GM23338 (cell line): ENCODE measurements at regions not wholly inside any gene's neighbourhood (a gene's known extent, or its start where the extent isn't known, plus 50 kb on each side); places are given as distances from the start of the nearest gene placed in this dataset.

Experiments used
- ATAC-seq: fragments of 200-7000 bp; cut with Tn5 transposase; 3 replicates; pipeline ENCODE4 v1.9.1; 2020
- DNase-seq: peaks from one replicate; pipeline ENCODE4 v3.0.0-alpha.2; 2015; ENCODE audit warnings: low spot score
- H2AFZ ChIP-seq: fragments of 200-600 bp; sonication (generic); 2 replicates; pipeline ENCODE4 v1.8.0; 2016; ENCODE audit warnings: antibody characterized with exemption, mild to moderate bottlenecking, moderate library complexity
- H3F3A ChIP-seq: fragments of 200-600 bp; sonication (generic); replicated peaks from 2 replicates; pipeline ENCODE4 v1.8.0; 2017; ENCODE audit warnings: antibody characterized with exemption, mixed run types, low read depth
- H3K27ac ChIP-seq: fragments of 200-600 bp; sonication (generic); 2 replicates; pipeline ENCODE4 v1.6.1; 2016; ENCODE audit warnings: low read depth
- H3K27me3 ChIP-seq: fragments of 200-600 bp; sonication (generic); 2 replicates; pipeline ENCODE4 v1.8.0; 2016; ENCODE audit warnings: mild to moderate bottlenecking, mixed run types, moderate library complexity; ENCODE audit not compliant: insufficient read depth
- H3K36me3 ChIP-seq: fragments of 200-600 bp; sonication (generic); 2 replicates; pipeline ENCODE4 v1.8.0; 2016; ENCODE audit warnings: mild to moderate bottlenecking; ENCODE audit not compliant: insufficient read depth
- H3K4me1 ChIP-seq: fragments of 200-600 bp; sonication (generic); 2 replicates; pipeline ENCODE4 v1.8.0; 2016; ENCODE audit warnings: mild to moderate bottlenecking, moderate library complexity; ENCODE audit not compliant: insufficient read depth
- H3K4me2 ChIP-seq: fragments of 200-600 bp; sonication (generic); 2 replicates; pipeline ENCODE4 v1.7.1; 2017; ENCODE audit warnings: mixed run types
- H3K4me3 ChIP-seq: fragments of 200-600 bp; sonication (generic); 2 replicates; pipeline ENCODE4 v1.6.1; 2016; ENCODE audit warnings: mixed run types
- H3K79me2 ChIP-seq: fragments of 200-600 bp; sonication (generic); replicated peaks from 2 replicates; pipeline ENCODE4 v1.8.0; 2017; ENCODE audit warnings: mild to moderate bottlenecking; ENCODE audit not compliant: insufficient read depth
- H3K9me2 ChIP-seq: fragments of 200-600 bp; sonication (generic); 2 replicates; pipeline ENCODE4 v1.8.0; 2017; ENCODE audit not compliant: insufficient read depth
- H4K20me1 ChIP-seq: fragments of 200-600 bp; sonication (generic); replicated peaks from 2 replicates; pipeline ENCODE4 v1.8.0; 2017; ENCODE audit warnings: mild to moderate bottlenecking; ENCODE audit not compliant: insufficient read depth
- H3K27ac Mint-ChIP-seq: 2 replicates; pipeline ENCODE4 v1.8.0; 2020; ENCODE audit warnings: inconsistent platforms, mild to moderate bottlenecking, moderate library complexity, mixed read lengths
- H3K27me3 Mint-ChIP-seq: 3 replicates; pipeline ENCODE4 v1.8.0; 2022; ENCODE audit warnings: low read depth, mild to moderate bottlenecking, moderate library complexity, mixed read lengths, inconsistent platforms; ENCODE audit not compliant: insufficient read depth, poor library complexity
- H3K36me3 Mint-ChIP-seq: 3 replicates; pipeline ENCODE4 v1.8.0; 2021; ENCODE audit warnings: low read depth, mild to moderate bottlenecking, inconsistent platforms, moderate library complexity, mixed read lengths
- H3K4me1 Mint-ChIP-seq: 3 replicates; pipeline ENCODE4 v1.8.0; 2020; ENCODE audit warnings: mild to moderate bottlenecking, inconsistent platforms, mixed read lengths
- H3K4me3 Mint-ChIP-seq: 3 replicates; pipeline ENCODE4 v1.8.0; 2021; ENCODE audit warnings: moderate library complexity, mild to moderate bottlenecking, inconsistent platforms, mixed read lengths
- H3K9me3 Mint-ChIP-seq: 3 replicates; pipeline ENCODE4 v1.8.0; 2020; ENCODE audit warnings: moderate library complexity, mild to moderate bottlenecking, inconsistent platforms, mixed read lengths
- CREB1 ChIP-seq: fragments of 250-450 bp; sonication (Bioruptor Pico); IDR thresholded peaks from 2 replicates; pipeline ENCODE4 v1.5.0; 2020; ENCODE audit warnings: low read depth, mild to moderate bottlenecking, moderate library complexity
- EZH2 ChIP-seq: fragments of 200-600 bp; sonication (generic); IDR thresholded peaks from one replicate; pipeline ENCODE4 v1.8.0; 2017; ENCODE audit warnings: antibody characterized with exemption, mild to moderate bottlenecking, low read depth; ENCODE audit not compliant: unreplicated experiment
- EZH2phosphoT487 ChIP-seq: fragments of 200-600 bp; sonication (generic); IDR thresholded peaks from one replicate; pipeline ENCODE4 v1.8.1; 2018; ENCODE audit warnings: antibody characterized with exemption; ENCODE audit not compliant: unreplicated experiment
- JUNB ChIP-seq: IDR thresholded peaks from one replicate; pipeline ENCODE4 v1.6.1; 2016; ENCODE audit warnings: antibody characterized with exemption; ENCODE audit not compliant: unreplicated experiment
- NANOG ChIP-seq: IDR thresholded peaks from 2 replicates; pipeline ENCODE4 v1.6.1; 2016; ENCODE audit warnings: antibody characterized with exemption, borderline replicate concordance
- POLR2AphosphoS5 ChIP-seq: IDR thresholded peaks from 2 replicates; pipeline ENCODE4 v1.6.1; 2016; ENCODE audit warnings: antibody characterized with exemption, low read depth
- STAT1 ChIP-seq: IDR thresholded peaks from one replicate; pipeline ENCODE4 v1.6.1; 2016; ENCODE audit warnings: antibody characterized with exemption; ENCODE audit not compliant: unreplicated experiment
- ZNF114 ChIP-seq: fragments of 250-450 bp; sonication (Bioruptor Pico); IDR thresholded peaks from 2 replicates; pipeline ENCODE4 v1.5.0; 2020; ENCODE audit warnings: mild to moderate bottlenecking, moderate library complexity
- ZNF331 ChIP-seq: fragments of 250-450 bp; sonication (Bioruptor Pico); IDR thresholded peaks from 2 replicates; pipeline ENCODE4 v1.5.0; 2020; ENCODE audit warnings: low read depth, mild to moderate bottlenecking, moderate library complexity
- TF ChIP-seq, protein P1 (sequence below): fragments of 250-450 bp; sonication (Bioruptor Pico); IDR thresholded peaks from 2 replicates; pipeline ENCODE4 v1.5.0; 2020; ENCODE audit warnings: mild to moderate bottlenecking, moderate library complexity
- TF ChIP-seq, protein P2 (sequence below), 2 experiments: fragments of 200-600 bp in 1 of 2; sonication (generic) in 1 of 2; conservative IDR thresholded peaks; 2 replicates each; pipeline versions ENCODE4 v1.5.1 to v1.6.1; 2016 to 2017; ENCODE audit warnings: antibody characterized with exemption in 2 of 2, low read depth in 2 of 2, mild to moderate bottlenecking in 2 of 2, moderate library complexity in 1 of 2
- TF ChIP-seq, protein P3 (sequence below): IDR thresholded peaks from 2 replicates; pipeline ENCODE4 v1.6.1; 2016; ENCODE audit warnings: antibody characterized with exemption
- TF ChIP-seq, protein P4 (sequence below): IDR thresholded peaks from one replicate; pipeline ENCODE4 v1.6.1; 2018; ENCODE audit warnings: antibody characterized with exemption; ENCODE audit not compliant: unreplicated experiment

DNA sequence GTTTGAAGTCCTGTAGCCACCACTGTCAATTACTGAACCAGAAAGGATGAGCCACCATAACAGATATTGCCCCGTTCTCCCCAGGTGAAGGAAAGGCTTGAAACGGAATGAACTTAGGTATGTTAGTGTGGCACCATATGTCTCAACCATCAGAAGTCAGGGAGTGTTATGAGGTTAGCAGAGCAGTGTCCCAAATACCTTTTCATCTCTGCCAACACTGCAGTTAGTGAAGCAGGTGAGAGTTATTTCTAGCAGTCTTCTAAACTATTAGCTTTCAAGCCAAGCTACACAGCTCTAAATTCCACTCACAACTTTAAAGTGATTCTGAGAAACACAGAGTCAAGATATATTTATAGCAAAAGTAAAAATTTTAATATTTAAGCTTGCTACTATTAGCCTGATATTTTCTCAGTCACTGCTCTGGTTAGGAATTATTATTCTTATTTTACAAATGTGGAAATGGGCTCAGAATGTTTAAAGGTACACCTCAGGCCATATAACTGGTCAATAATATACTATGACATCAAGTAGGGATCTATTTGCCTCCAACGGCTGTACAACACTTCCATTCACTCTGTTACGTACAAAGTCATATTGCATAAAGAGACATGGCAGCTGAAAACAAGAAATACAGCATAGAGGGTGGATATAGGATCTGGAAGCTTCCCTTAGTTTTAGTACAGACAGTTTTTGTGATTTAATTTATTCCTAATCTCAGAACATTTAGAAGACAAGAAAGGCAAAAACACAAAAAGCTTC, 1527.1 kb upstream of the PRR20A start:
- ATAC-seq (no peak), DNase-seq (no peak)
- Mint-ChIP-seq H3K27ac (no peak overlapping the region; the same call in 1 of the 2 replicates), H3K36me3 (no peaks in the 10 kb centered on the region; the same call in 2 of the 3 replicates), H3K4me3 (no peak overlapping the region), H3K27me3 (no peaks in the 10 kb centered on the region), H3K9me3 (no peaks in the 10 kb centered on the region), H3K4me1 (peaks cover 4% of the 10 kb centered on the region; the same call in 2 of the 3 replicates)
- Histone ChIP-seq H3K27me3 (no peaks in the 10 kb centered on the region), H3K4me3 (no peak overlapping the region), H3K79me2 (no peaks in the 10 kb centered on the region), H4K20me1 (no peaks in the 10 kb centered on the region), H3K36me3 (no peaks in the 10 kb centered on the region), H3K27ac (no peak overlapping the region), H3K4me2 (no peak overlapping the region), H3K9me2 (no peaks in the 10 kb centered on the region), H2AFZ (no peak overlapping the region), H3F3A (no peaks in the 10 kb centered on the region), H3K4me1 (peaks cover 8% of the 10 kb centered on the region; the same call in 1 of the 2 replicates)
- TF ChIP-seq, protein P1, sequence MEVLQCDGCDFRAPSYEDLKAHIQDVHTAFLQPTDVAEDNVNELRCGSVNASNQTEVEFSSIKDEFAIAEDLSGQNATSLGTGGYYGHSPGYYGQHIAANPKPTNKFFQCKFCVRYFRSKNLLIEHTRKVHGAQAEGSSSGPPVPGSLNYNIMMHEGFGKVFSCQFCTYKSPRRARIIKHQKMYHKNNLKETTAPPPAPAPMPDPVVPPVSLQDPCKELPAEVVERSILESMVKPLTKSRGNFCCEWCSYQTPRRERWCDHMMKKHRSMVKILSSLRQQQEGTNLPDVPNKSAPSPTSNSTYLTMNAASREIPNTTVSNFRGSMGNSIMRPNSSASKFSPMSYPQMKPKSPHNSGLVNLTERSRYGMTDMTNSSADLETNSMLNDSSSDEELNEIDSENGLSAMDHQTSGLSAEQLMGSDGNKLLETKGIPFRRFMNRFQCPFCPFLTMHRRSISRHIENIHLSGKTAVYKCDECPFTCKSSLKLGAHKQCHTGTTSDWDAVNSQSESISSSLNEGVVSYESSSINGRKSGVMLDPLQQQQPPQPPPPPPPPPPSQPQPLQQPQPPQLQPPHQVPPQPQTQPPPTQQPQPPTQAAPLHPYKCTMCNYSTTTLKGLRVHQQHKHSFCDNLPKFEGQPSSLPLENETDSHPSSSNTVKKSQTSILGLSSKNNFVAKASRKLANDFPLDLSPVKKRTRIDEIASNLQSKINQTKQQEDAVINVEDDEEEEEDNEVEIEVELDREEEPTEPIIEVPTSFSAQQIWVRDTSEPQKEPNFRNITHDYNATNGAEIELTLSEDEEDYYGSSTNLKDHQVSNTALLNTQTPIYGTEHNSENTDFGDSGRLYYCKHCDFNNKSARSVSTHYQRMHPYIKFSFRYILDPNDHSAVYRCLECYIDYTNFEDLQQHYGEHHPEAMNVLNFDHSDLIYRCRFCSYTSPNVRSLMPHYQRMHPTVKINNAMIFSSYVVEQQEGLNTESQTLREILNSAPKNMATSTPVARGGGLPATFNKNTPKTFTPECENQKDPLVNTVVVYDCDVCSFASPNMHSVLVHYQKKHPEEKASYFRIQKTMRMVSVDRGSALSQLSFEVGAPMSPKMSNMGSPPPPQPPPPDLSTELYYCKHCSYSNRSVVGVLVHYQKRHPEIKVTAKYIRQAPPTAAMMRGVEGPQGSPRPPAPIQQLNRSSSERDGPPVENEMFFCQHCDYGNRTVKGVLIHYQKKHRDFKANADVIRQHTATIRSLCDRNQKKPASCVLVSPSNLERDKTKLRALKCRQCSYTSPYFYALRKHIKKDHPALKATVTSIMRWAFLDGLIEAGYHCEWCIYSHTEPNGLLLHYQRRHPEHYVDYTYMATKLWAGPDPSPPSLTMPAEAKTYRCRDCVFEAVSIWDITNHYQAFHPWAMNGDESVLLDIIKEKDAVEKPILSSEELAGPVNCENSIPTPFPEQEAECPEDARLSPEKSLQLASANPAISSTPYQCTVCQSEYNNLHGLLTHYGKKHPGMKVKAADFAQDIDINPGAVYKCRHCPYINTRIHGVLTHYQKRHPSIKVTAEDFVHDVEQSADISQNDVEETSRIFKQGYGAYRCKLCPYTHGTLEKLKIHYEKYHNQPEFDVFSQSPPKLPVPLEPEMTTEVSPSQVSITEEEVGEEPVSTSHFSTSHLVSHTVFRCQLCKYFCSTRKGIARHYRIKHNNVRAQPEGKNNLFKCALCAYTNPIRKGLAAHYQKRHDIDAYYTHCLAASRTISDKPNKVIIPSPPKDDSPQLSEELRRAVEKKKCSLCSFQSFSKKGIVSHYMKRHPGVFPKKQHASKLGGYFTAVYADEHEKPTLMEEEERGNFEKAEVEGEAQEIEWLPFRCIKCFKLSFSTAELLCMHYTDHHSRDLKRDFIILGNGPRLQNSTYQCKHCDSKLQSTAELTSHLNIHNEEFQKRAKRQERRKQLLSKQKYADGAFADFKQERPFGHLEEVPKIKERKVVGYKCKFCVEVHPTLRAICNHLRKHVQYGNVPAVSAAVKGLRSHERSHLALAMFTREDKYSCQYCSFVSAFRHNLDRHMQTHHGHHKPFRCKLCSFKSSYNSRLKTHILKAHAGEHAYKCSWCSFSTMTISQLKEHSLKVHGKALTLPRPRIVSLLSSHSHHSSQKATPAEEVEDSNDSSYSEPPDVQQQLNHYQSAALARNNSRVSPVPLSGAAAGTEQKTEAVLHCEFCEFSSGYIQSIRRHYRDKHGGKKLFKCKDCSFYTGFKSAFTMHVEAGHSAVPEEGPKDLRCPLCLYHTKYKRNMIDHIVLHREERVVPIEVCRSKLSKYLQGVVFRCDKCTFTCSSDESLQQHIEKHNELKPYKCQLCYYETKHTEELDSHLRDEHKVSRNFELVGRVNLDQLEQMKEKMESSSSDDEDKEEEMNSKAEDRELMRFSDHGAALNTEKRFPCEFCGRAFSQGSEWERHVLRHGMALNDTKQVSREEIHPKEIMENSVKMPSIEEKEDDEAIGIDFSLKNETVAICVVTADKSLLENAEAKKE (CRISPR knock-in tag): no peak
- TF ChIP-seq, protein P2, sequence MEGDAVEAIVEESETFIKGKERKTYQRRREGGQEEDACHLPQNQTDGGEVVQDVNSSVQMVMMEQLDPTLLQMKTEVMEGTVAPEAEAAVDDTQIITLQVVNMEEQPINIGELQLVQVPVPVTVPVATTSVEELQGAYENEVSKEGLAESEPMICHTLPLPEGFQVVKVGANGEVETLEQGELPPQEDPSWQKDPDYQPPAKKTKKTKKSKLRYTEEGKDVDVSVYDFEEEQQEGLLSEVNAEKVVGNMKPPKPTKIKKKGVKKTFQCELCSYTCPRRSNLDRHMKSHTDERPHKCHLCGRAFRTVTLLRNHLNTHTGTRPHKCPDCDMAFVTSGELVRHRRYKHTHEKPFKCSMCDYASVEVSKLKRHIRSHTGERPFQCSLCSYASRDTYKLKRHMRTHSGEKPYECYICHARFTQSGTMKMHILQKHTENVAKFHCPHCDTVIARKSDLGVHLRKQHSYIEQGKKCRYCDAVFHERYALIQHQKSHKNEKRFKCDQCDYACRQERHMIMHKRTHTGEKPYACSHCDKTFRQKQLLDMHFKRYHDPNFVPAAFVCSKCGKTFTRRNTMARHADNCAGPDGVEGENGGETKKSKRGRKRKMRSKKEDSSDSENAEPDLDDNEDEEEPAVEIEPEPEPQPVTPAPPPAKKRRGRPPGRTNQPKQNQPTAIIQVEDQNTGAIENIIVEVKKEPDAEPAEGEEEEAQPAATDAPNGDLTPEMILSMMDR (conservative IDR thresholded peaks at IDR 0.05; ENCODE audit: low read depth in 2 of 2): no peak
- TF ChIP-seq POLR2AphosphoS5: no peak
- no peak for TF ChIP-seq EZH2
- TF ChIP-seq ZNF114 (CRISPR knock-in tag): no peak
- no peak for TF ChIP-seq JUNB
- no peak for TF ChIP-seq NANOG
- TF ChIP-seq, protein P3, sequence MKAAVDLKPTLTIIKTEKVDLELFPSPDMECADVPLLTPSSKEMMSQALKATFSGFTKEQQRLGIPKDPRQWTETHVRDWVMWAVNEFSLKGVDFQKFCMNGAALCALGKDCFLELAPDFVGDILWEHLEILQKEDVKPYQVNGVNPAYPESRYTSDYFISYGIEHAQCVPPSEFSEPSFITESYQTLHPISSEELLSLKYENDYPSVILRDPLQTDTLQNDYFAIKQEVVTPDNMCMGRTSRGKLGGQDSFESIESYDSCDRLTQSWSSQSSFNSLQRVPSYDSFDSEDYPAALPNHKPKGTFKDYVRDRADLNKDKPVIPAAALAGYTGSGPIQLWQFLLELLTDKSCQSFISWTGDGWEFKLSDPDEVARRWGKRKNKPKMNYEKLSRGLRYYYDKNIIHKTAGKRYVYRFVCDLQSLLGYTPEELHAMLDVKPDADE: no peak
- TF ChIP-seq EZH2phosphoT487: no peak
- no peak for TF ChIP-seq STAT1
- TF ChIP-seq ZNF331 (CRISPR knock-in tag): no peak
- TF ChIP-seq, protein P4, sequence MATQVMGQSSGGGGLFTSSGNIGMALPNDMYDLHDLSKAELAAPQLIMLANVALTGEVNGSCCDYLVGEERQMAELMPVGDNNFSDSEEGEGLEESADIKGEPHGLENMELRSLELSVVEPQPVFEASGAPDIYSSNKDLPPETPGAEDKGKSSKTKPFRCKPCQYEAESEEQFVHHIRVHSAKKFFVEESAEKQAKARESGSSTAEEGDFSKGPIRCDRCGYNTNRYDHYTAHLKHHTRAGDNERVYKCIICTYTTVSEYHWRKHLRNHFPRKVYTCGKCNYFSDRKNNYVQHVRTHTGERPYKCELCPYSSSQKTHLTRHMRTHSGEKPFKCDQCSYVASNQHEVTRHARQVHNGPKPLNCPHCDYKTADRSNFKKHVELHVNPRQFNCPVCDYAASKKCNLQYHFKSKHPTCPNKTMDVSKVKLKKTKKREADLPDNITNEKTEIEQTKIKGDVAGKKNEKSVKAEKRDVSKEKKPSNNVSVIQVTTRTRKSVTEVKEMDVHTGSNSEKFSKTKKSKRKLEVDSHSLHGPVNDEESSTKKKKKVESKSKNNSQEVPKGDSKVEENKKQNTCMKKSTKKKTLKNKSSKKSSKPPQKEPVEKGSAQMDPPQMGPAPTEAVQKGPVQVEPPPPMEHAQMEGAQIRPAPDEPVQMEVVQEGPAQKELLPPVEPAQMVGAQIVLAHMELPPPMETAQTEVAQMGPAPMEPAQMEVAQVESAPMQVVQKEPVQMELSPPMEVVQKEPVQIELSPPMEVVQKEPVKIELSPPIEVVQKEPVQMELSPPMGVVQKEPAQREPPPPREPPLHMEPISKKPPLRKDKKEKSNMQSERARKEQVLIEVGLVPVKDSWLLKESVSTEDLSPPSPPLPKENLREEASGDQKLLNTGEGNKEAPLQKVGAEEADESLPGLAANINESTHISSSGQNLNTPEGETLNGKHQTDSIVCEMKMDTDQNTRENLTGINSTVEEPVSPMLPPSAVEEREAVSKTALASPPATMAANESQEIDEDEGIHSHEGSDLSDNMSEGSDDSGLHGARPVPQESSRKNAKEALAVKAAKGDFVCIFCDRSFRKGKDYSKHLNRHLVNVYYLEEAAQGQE: no peak
- no peak for TF ChIP-seq CREB1 (CRISPR knock-in tag)
